ENCODE measurements at regions not wholly inside any gene's neighbourhood (a gene's known extent, or its start where the extent isn't known, plus 50 kb on each side); places are given as distances from the start of the nearest gene placed in this dataset.

DNA sequence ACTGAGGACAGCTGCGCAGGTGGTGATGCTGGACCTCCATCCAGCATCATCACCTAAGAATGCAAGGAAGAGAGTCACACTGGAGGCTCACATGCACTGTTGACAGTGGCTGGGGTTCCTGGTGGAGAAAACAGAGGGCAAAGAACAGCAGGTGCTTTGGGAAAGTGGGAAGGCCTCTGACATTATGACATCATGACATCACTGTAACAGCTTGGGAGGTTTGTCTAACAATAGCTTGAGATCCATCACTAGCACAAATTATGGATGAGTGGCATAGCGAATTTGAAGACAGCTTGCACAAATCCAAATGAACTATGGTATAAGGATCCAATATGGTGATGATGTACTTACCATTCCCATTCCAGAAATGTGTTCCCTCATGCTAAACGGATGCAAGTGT, 226.5 kb upstream of the MPHOSPH6 start:
- intact Hi-C loops (cut with DNase I; ENCODE audit: low total_unique reads): no loop called here
- Histone ChIP-seq H3K27ac (no peak overlapping the region), H3K36me3 (no peaks in the 10 kb centered on the region), H3K4me1 (no peaks in the 10 kb centered on the region), H3K4me3 (no peak overlapping the region), H3K9me3 (no peaks in the 10 kb centered on the region), H3K27me3 (no peaks in the 10 kb centered on the region)
- no peak for DNase-seq
- TF ChIP-seq CTCF (IDR thresholded peaks at IDR 0.05): no peak

GRCh38 chr16:82395212-82395611, 225.2 kb upstream of the MPHOSPH6 start:
- no peaks in the 10 kb centered on the region for H3K27me3 ChIP-seq
- no peaks in the 10 kb centered on the region for H3K4me1 ChIP-seq
- no peak overlapping the region for H3K27ac ChIP-seq
- TF ChIP-seq CTCF (IDR thresholded peaks at IDR 0.05): no peak
- H3K36me3 ChIP-seq: no peaks in the 10 kb centered on the region
- H3K9me3 ChIP-seq: no peaks in the 10 kb centered on the region
- no peak for DNase-seq
- intact Hi-C loops (cut with DNase I; ENCODE audit: low total_unique reads): no loop called here
- no peak overlapping the region for H3K4me3 ChIP-seq

- TF ChIP-seq CTCF (IDR thresholded peaks at IDR 0.05): no peak
- Histone ChIP-seq H3K36me3 (no peaks in the 10 kb centered on the region), H3K9me3 (no peaks in the 10 kb centered on the region), H3K4me1 (no peaks in the 10 kb centered on the region), H3K27ac (no peak overlapping the region), H3K27me3 (no peaks in the 10 kb centered on the region), H3K4me3 (no peak overlapping the region)
- DNase-seq: no peak
- intact Hi-C loops (cut with DNase I; ENCODE audit: low total_unique reads): no loop called here
Measured at GRCh38 chr16:82391690-82392089, 221.7 kb upstream of the MPHOSPH6 start.

- DNase-seq: no peak
- intact Hi-C loops (cut with DNase I; ENCODE audit: low total_unique reads): no loop called here
- H3K27ac ChIP-seq: no peak overlapping the region
Measured at GRCh38 chr16:82389956-82390650, 220.1 kb upstream of the MPHOSPH6 start.

DNA sequence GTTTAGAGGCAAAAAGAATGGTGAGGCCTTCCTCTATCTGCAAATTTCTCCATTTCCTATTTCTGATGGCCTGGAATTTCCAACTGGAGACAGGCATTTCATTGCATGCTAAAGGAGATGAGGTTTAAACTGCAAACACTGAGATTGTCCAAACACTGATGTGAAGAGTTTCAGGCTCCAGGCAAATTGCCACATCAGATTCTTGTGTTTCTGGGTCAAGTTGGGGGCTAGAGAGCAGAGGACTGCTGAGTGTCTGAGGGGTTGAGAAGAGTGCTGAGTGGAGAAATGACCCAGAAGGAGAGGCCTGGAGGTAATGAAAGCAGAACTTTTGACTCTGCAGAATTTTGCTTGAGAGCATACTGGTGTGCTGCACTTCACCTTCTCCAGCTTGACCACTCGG, 216.7 kb upstream of the MPHOSPH6 start:
- DNase-seq: no peak

More at GRCh38 chr16:82389956-82390650, 220.1 kb upstream of the MPHOSPH6 start:
- Histone ChIP-seq H3K4me1 (no peaks in the 10 kb centered on the region), H3K4me3 (no peak overlapping the region), H3K27me3 (no peaks in the 10 kb centered on the region), H3K9me3 (no peaks in the 10 kb centered on the region), H3K36me3 (no peaks in the 10 kb centered on the region)
- TF ChIP-seq CTCF (IDR thresholded peaks at IDR 0.05): no peak

More for the DNA sequence above, 216.7 kb upstream of the MPHOSPH6 start:
- Histone ChIP-seq H3K9me3 (no peaks in the 10 kb centered on the region), H3K27ac (no peak overlapping the region), H3K36me3 (no peaks in the 10 kb centered on the region), H3K4me1 (peaks cover 0 to 9% (median 3%) of the 10 kb centered on the region in 4 donors), H3K27me3 (no peaks in the 10 kb centered on the region), H3K4me3 (no peak overlapping the region)
- intact Hi-C loops (cut with DNase I; ENCODE audit: low total_unique reads): no loop called here
- TF ChIP-seq CTCF (IDR thresholded peaks at IDR 0.05): no peak
